GM19372 (cell line): ENCODE measurements at regions not wholly inside any gene's neighbourhood (a gene's known extent, or its start where the extent isn't known, plus 50 kb on each side); places are given as distances from the start of the nearest gene placed in this dataset.

Experiments used
- ATAC-seq: cut with Tn5 transposase; IDR thresholded peaks from one replicate; pipeline ENCODE4 v1.9.1; 2021; ENCODE audit warnings: mild to moderate bottlenecking, low read depth, moderate library complexity; ENCODE audit not compliant: unreplicated experiment

DNA sequence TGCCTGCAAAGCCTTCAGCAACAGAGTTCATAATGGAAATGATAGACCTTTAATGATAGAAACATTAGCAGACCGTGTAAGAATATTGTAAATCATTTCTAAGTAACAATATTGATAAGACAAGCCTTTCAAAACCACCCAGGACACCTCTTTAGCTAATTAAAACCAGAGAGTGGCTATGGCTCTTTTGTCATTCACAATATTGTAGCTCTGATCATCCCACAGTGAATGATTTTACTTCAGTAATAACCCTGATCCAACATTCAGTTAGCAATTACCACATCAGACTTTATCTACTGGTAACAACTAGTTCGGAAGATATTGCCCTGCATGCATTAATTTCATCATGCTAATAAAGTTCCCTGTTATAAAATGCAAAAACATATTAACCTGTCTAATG lies 432.6 kb downstream of the DTWD2 start:
- ATAC-seq = no peak

DNA sequence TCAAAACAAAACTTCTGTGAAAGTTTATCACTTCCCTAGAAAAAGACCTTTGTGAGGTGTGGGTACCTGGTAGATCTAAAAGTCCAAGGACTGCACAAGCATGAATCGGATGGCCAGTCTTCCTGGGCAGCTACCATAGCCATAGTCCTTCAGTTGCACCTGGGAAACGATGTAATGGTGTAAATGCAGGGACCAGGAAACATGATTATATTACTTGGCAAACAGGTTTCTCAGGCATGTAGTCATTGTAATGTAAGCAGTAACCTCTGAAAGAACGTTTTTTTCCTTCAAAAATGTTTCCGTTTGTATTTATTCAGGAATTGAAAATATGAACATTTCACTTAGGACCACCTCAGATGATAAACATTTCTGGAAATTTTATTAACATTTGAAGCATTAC lies 433.4 kb downstream of the DTWD2 start:
- no peak for ATAC-seq

DNA sequence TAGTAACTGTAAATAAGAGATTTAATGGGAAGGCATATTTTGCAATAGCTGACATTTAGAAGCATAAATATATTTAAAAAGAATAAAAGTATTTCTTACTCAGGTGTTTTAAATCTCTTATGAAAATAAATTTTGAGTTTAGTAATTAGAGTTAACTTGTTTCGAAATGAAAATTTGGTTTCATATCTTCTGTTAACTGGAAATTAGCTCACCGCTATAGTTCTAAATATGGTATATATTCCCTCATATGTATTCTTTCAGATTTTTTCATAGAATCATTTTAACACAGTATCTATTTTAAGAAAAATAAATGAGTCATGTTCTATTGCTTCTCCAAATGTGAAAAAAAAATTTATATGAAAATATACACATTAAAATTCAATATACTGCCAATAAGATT lies 434.1 kb downstream of the DTWD2 start:
- ATAC-seq = no peak

DNA sequence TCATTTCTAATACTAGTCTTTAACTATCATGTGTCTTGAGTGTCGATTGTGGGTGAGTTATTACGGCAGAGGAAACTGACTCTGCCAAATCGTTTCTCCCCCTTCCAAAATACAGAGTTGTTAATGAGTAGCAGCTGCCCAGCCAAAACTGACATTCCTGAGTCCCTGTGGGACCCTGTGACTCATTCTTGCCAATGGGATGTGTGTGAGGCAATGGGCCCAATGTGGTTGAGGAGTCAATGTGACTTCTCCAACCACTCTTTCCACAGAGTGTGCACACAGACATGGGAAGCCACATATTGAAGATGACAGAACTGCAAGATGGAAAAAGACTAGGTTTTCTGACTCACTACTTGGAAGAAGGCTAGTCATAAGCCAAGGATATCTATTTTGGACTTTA lies 434.7 kb downstream of the DTWD2 start:
- no peak for ATAC-seq

DNA sequence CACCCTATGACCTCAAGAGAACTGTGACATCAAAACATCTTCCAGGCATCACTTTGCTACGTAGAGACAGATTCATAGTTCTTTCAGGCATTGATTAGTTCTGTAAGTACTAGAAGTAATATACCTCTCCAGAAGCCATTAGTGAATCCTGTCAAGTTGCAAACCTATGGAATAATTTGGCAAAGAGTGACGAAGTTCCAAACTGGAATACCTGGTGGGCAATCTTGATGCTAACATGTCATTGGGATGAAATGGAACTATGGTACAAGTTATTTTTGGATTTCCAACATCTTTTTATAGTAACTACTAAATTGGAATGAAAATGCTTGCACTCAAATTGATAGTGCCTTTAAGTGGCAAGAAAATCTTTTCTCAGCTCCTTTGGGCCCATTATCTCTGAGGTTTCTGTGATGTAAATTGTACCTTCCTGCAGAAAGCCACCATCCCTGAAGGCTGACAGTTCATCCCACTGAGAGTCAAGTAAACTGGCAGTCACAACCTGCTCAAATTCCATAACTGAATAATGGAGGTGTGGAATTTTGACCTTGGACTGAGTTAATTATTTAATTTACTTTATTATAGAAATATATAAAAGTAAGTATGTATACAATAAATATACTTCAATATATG lies 435.5 kb downstream of the DTWD2 start:
- ATAC-seq = no peak

DNA sequence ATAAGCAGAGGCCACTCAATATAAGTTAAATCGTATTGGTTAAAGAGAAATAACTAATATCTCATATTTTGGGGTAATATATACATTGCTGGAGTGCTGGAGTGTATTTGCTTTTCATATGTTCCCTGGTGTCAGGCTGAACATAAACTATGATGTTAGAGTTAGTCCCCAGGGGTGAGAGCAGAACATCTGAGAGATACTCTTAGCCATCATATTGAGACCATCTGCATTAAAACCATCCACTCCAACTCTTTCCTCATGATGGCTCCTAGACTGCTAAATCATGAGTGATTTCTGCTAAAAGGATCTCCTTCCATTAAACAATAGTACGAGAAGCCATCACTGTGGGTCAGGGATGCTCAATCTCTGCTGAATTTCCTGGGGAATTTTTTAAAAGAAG lies 436.2 kb downstream of the DTWD2 start:
- ATAC-seq = no peak

DNA sequence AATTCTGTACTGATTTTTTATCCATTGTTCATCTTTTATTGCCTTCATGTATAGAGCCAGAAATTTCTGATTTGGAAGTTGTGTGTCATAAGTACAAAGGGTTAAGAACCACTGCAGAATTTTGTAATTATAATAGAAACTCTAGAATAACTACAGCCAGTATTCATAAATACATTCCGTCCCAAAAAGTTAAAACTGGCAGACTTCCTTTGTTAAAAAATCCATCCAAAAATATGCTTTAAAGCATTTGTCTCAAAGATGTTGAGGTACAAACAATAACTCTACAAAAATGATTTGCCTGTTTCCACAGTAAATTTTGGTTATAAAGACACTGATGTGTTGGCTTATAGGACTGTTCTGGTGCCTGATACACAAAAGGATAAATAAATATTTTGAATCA lies 436.6 kb downstream of the DTWD2 start:
- ATAC-seq = no peak

DNA sequence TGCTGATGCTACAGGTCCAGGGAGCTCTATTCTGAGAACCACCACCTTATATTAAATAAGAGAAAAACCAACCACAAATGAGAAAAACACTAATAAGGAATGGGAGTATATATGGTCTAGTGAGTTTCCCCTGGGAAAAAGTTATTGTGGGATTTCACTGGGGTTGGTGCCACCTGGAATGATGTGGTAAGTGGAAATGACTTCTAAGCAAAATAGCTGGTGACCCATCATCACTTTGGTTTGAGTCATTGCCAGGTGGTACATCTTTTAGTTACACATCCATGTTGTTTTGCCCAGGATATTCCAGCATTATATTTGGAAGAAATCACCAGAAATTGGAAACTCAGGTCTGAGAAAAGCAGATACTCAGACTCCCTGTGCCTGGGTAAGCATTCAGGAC lies 437.3 kb downstream of the DTWD2 start:
- ATAC-seq = no peak

DNA sequence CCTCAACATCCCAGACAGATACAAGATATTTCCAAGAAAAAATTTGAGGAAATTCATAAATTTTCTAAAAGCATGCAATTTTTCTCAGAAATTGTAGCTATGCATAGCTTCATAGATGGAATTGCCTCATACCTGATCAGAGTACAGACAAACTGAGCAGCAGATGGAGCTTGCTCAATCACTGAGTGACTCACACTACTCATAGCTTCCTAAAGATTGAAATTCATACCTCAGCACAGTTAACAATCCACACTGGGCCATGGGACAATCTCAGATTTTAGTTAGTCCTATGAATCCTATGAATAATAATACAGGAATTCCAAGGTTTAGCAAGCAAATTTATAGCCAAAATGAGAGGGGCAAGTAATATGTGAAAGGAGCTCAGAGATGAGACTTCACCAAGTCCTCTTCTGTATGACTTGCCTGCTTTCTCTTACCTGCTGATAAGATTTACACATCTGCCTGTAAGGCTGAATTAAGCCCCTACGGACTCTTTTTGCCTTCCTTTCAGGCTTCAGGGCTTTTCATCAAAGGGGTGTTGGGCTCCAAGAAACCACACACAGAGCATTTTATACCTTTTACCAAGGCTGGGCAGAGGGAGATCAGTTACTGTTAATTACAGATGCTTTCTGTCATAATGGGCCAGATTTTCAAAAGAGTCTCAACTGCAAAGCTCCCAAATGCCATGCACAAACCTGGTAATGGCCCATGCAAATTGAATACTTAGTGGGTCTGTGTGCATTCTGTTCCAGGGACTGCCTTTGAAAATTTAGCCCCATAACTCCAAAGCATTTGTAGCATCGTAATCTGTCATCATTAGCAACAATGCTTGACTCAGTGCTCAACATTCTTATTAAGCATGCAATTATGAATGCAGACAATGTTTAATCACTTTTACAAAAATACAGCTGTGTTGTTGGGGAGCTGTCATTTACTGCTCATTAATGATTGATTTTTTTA lies 439.3 kb downstream of the DTWD2 start:
- ATAC-seq = no peak

DNA sequence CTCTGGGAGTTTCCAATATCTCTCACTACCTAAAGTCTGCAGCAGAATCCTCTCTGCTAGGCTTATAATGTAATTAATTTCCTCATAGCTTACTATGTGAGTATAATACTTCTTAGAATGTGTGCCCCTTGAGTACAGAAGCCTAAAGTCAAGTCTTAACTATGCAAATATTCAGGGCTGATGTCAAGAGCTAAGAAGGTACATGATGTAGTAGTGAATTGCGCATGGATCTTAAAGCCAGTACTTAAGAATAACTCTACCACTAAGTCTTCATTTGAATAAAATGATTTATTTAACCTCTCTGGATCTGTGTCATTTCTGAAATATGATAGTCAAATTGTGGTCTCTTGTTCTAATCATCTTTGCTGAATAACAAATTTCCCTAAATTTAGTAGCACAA lies 442.9 kb downstream of the DTWD2 start:
- no peak for ATAC-seq

DNA sequence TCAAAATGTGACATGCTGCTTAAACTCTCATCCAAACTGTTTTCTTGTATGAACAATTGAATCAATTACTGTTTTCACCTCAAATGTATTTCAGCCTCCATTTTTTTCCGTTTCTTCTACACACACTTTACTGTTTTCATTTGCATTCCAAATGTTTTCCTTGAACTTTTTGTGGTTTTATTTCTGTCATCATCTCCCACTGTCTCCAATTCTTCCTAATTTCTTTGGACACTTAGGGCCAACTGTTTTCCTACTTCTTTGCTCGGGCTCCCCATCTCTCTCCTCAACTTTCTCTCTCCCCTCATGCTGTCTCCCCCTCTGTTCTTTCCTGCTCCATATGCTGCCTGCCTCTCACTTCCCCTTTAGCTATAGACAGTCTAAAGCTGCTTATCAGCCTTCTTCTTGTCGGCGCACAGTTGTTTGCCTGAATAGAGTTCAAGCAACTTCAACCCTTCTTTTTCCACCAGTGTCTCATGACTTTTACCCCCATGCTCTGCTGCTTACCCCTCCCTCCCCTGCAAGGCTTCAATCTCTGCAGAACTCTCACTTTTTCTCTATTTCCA lies 443.4 kb downstream of the DTWD2 start:
- no peak for ATAC-seq

DNA sequence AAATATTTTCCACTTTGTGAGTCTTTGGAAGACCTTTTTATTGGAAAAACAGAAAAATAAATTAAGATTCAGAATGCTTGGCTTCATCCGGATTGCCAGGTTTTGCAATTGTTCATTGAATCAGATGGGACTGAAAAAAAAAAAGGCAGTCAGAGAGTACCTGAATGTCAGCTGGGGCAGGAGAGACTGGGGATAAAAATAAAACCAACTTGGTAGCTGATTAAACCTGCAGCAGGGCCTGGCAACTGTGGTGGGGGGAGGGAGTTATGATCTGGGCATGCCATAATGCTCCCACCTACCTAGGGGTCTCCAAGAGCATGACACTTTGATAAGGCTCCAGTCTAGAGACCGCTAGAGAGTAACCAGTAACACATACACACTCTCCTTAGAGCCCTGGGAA lies 454.4 kb downstream of the DTWD2 start:
- no peak for ATAC-seq

DNA sequence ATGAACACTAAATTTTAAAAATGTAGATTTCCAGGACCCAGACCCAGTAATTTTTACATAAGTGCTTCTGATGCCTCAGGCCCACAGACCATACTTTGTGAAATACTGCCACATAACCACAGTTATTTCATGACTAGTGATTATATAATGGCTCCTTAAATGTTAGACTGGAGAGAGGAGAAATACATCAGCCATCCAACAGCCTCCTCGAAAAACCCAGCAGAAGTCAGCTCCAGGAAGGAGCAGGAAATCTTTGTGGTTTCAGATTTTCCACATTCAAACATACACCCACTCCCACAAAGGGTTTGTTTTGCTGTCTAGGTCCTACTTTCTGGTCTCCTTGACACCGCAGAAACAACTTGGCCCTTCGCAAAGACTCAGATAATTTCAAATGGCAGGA lies 455.2 kb downstream of the DTWD2 start:
- ATAC-seq = no peak

DNA sequence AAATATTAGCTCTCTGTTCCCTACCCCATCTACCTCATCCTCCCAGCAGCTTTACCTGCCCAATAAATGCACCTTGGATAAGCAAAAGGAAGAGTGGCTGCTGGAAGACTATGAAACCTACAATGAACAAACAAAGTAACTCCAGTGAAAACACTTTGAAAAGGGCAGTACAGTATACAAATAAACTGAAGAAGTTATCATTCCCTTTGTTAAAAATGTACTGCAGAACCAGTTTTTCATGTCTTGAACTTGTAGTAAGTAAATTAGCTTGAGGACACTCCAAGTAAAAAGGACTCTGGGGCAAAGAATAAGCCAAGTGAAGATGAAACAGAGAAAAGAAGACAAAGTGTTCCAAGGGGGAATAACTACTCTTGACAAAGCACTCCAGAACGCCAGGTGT lies 457.1 kb downstream of the DTWD2 start:
- no peak for ATAC-seq

DNA sequence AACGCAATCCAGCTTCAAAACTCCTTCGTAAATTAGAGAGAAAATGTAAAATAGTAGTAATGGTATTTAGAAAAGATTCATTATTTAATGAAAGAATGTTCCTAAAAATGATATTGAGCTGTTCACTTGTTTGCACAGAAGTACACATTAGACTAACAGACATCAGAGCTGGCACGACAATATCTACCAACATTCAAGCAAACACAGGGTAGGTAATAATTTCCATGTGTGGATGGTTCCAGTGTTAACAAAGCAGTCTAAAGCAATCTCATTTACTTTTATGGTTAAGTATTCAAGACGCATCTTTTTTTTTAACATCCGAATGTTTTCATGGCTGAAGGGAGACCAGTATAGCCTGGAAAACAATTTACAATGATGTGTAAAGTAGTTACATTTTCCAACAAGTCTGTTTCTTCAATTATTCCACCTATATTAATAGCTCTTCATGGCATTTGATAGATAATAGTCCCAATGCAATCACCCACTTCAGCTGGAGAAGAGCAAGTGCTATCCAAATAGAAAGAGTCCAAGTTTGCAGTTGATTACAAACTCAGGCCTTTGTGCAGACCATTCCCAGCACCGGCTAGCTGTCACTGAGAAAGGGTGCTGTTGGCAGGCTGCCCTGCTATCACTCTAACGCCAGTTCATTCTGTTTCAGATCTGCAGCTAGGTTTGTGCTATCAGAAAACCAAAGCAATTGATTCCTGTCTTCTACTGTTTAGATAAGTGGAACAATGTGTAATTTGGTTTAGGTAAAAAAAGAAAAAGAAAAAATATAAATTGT lies 458.8 kb downstream of the DTWD2 start:
- no peak for ATAC-seq

DNA sequence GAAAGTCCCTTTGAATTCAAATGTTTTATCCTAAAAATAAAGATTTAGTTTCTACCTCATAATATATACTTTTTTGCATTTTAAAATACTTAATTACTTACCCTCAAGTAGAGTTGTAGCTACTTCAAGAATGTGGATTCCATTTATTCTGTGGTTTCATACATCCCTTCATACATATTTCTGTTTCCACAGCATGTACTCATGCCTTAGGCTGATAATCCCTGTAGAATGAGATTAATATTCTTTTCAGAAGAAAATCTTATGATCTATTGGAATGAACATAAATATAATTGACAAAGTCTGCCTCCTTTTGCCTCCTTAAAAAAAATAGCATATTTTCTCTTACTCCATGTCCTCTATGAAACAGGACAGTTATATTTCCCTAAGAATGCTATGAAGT lies 465.7 kb downstream of the DTWD2 start:
- ATAC-seq = no peak

DNA sequence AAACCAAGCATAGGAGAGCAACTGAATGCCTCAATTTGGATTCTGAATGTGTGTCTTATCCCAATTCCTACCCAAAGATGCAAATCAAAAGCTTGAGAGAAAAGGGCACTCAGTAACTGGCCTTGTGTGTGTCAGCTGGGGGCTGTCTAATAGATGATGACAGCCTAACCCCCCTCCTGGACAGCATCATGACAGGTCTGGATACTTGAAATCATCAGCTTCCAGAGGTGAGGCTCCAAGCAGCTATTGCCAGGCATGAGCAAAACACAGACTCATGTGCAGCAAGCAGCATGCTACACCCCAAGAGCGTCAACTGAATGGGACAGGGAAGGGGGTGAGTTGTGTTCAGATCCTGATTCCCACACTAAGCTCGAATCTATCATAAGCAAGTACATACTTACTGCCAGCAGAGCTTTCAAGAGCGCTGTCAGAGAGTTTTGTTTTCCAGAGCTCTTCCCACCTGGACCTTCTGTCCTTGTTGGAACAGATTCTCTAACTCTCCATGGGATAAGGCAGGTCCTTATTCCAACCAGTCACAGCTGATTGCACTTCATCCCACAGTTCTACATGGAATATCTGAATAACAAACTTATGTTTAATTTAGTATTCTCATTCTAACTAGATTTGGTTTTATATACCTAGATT lies 467.5 kb downstream of the DTWD2 start:
- ATAC-seq = no peak

DNA sequence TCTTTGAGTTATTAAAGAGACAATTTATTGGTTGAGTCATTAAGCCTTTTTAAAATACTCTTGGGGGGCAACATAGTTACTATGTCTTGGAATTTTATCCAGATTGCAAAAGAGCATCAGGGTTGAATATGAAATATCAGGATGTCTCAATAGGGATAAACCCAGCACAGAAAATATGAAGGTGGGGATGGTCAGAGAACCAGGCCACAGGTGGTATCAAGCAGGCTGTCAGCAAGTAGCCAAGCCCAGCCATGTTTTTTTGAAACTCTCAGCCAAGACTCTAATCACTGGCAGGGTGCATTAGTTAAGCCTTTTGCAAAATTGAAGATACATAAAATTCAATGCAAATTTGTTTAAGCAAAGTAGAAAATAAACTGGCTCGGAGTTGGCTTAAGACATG lies 468.9 kb downstream of the DTWD2 start:
- ATAC-seq = no peak

DNA sequence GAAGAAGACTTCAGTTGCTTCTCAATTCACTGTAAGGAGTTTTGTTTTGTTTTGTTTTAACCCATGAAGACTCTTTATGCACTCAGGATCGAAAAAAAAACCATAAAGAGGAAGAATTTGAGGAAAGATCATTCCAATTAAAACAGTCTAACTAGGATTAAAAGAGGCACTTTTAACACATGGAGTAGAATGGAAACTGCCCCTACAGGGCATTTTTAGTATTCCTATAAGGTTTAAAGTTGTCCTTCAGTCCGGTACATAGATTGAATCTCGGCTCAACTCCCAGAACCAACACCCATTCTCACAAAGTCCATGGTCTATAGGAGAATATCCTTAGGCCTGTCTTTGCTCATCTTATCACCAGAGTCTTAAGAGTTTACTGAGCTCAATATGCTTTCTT lies 469.6 kb downstream of the DTWD2 start:
- ATAC-seq = no peak

DNA sequence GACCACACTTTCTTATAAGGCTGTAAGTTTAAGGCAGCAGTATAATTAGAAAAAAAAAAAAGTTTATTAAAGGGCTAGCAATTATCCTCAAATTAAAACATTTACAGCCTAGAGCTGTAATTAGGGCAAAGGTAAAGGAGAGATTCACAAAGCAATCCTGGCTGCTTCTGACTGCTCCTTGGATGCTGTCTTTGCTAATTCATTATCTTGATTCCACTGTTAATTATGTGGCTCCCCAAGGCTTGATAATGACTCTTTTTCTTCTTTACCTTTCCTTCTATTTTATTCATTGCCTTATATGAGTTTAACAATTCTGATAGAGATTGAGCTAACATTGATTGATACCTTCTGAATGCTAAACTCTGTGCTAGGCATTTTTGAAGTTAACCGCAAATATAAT lies 476.5 kb downstream of the DTWD2 start:
- no peak for ATAC-seq
